ENCODE measurements at regions not wholly inside any gene's neighbourhood (a gene's known extent, or its start where the extent isn't known, plus 50 kb on each side); places are given as distances from the start of the nearest gene placed in this dataset.

DNA sequence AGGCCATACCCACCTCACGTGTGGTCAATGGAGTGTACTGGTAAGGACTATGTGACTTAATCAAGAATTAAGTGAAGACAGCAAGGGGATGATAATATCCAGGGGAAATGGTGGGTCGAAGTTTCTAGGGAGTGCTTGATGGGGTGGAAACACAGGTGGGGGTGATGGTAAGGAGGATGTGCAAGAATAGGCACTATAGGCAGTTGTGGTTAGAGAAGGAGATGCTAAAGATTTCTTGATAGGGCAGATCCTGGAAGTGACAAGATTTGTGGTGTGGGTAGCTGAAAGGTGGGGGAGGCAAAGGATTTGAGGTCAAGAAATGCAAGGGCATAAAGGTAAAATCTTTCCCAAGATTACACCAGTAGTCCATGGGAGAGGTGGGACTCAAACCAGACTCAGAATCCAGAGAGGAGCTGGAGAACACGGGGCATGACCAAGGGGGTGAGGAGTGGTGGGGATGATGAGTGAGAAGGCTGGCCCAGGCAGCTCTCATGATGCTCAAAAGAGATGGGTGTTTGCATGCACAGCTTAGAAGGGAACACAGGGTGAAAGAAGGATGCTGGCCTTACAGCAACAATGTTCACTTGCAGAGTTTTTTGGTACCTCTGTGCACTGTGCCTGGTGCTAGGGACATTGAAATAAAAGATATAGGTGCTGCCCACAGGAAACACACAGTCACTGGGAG, 78.4 kb downstream of the CCR1 start:
- no peak overlapping the region for H3K23ac ChIP-seq (ENCODE audit: insufficient read length, low read depth, low read length)
- no peaks in the 10 kb centered on the region; the same call in 1 of the 2 replicates for H3K4me1 ChIP-seq (ENCODE audit: insufficient read depth, low read length)
- no peak overlapping the region for H3K56ac ChIP-seq (ENCODE audit: insufficient read length, low read depth, low read length)
- no peak overlapping the region for H3K4me2 ChIP-seq (ENCODE audit: insufficient read depth, insufficient read length, low read length)
- no peak overlapping the region for H3K27ac Mint-ChIP-seq
- H3K14ac ChIP-seq (ENCODE audit: insufficient read depth, low read length): no peak overlapping the region
- H4K5ac ChIP-seq (ENCODE audit: insufficient read length, low read depth, low read length): no peak overlapping the region
- H2AFZ ChIP-seq (ENCODE audit: low read length): no peak overlapping the region
- no peak overlapping the region for H3K27ac ChIP-seq (ENCODE audit: insufficient read length, low read depth, low read length)
- H3K27me3 ChIP-seq (ENCODE audit: insufficient read depth, low read length): no peaks in the 10 kb centered on the region
- H3K9me3 Mint-ChIP-seq: no peaks in the 10 kb centered on the region
- no peaks in the 10 kb centered on the region for H3K79me1 ChIP-seq (ENCODE audit: insufficient read depth, low read depth, low read length, poor library complexity, severe bottlenecking)
- no peaks in the 10 kb centered on the region for H3K23me2 ChIP-seq (ENCODE audit: insufficient read length, low read depth, low read length, poor library complexity, severe bottlenecking)
- H3T11ph ChIP-seq (ENCODE audit: low read length): no peak overlapping the region
- no peak overlapping the region for H3K9ac ChIP-seq (ENCODE audit: extremely low read depth, insufficient read length, low read length)
- no peak for DNase-seq
- WGBS (ENCODE audit: extremely low coverage, insufficient read length, low lambda C conversion rate): no CpG with 5 or more reads among the region's 3 CpGs
- TF ChIP-seq, protein P1, sequence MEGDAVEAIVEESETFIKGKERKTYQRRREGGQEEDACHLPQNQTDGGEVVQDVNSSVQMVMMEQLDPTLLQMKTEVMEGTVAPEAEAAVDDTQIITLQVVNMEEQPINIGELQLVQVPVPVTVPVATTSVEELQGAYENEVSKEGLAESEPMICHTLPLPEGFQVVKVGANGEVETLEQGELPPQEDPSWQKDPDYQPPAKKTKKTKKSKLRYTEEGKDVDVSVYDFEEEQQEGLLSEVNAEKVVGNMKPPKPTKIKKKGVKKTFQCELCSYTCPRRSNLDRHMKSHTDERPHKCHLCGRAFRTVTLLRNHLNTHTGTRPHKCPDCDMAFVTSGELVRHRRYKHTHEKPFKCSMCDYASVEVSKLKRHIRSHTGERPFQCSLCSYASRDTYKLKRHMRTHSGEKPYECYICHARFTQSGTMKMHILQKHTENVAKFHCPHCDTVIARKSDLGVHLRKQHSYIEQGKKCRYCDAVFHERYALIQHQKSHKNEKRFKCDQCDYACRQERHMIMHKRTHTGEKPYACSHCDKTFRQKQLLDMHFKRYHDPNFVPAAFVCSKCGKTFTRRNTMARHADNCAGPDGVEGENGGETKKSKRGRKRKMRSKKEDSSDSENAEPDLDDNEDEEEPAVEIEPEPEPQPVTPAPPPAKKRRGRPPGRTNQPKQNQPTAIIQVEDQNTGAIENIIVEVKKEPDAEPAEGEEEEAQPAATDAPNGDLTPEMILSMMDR (conservative IDR thresholded peaks at IDR 0.05): no peak
- H3K27me3 Mint-ChIP-seq (ENCODE audit: low read depth): no peaks in the 10 kb centered on the region
- H2BK120ac ChIP-seq (ENCODE audit: low read depth, low read length, poor library complexity, severe bottlenecking): no peak overlapping the region
- H4K20me1 ChIP-seq (ENCODE audit: control insufficient read depth, insufficient read depth, insufficient read length): no peaks in the 10 kb centered on the region
- H3K4me3 Mint-ChIP-seq: no peak overlapping the region
- no peaks in the 10 kb centered on the region for H3K36me3 Mint-ChIP-seq (ENCODE audit: insufficient read depth in 1 of 3, low read depth in 3 of 3)
- H3K4ac ChIP-seq (ENCODE audit: low read depth, low read length): no peak overlapping the region
- no peak overlapping the region for H2BK12ac ChIP-seq (ENCODE audit: insufficient read length, low read depth, low read length)
- no peaks in the 10 kb centered on the region for H3K79me2 ChIP-seq (ENCODE audit: insufficient read depth, low read length)
- H2BK5ac ChIP-seq (ENCODE audit: insufficient read length, low read length): no peak overlapping the region
- no peak overlapping the region for H2BK20ac ChIP-seq (ENCODE audit: low read depth, low read length, poor library complexity, severe bottlenecking)
- no peak overlapping the region for H4K91ac ChIP-seq (ENCODE audit: insufficient read length, low read depth, low read length)
- no peak overlapping the region for H2AK5ac ChIP-seq (ENCODE audit: insufficient read length, low read length)
- no peak overlapping the region for H3K18ac ChIP-seq (ENCODE audit: insufficient read length, low read depth, low read length)
- H3K9me3 ChIP-seq (ENCODE audit: control insufficient read depth, low read depth, low read length): no peaks in the 10 kb centered on the region
- no peak overlapping the region for H2BK15ac ChIP-seq (ENCODE audit: low read depth, low read length)
- peaks cover 1% of the 10 kb centered on the region in 2 experiments; a peak in 2 of 4 replicates for H3K4me1 Mint-ChIP-seq
- no peak overlapping the region for H4K8ac ChIP-seq (replicated peaks; ENCODE audit: insufficient read length, low read depth, low read length)

All from H9 (cell line).